ENCODE measurements at regions not wholly inside any gene's neighbourhood (a gene's known extent, or its start where the extent isn't known, plus 50 kb on each side); places are given as distances from the start of the nearest gene placed in this dataset.

DNA sequence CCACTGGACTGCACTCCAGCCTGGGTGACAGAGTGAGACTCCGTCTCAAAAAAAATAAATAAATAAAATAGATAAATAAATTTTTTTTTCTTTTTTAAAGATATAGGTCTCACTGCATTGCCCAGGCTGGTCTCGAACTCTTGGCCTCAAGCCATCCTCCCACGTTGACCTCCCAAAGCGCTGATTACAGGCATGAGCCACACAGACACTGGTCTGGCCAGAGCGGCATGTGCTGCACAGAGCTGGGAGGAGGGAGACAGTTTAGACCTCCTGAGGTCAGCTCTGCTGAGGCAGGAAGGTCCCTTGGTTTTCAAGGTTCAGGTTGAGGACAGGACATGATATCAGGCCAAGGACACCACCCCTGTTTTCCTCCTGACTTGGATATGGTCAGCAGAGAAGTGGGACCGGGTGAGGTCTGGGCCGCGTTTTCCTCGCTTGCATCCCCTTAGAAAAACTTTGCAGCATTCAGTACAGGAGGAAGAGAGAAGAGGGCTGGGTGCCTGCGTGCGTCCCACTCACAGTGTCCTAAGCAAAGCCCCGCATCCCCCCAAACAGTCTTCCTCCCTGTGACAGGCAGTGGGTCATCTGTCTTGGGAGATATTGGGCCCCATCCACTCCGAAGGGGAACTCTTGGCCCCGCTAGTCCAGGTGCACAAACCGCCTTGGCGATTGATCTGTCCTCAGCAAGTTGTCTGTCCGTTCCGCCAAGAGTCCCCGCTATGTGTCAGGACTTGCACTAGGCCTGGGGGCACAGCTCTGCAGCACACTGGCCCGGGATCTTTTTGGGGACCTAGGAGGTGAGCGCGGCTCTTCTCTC, 56.1 kb downstream of the ZNF727 start:
- FAIRE-seq, result no peak
- CTCF ChIA-PET (ENCODE audit: low intra/inter-chr PET ratio), result no interaction called here
- POLR2A ChIA-PET, result no interaction called here
- Histone ChIP-seq H3K36me3 (ENCODE audit: control insufficient read depth, insufficient read depth, low read length) (no peaks in the 10 kb centered on the region), H3K4me2 (ENCODE audit: insufficient read depth, low read length) (no peak overlapping the region), H3K4me3 (no peak overlapping the region), H3K9me3 (replicated peaks; ENCODE audit: control insufficient read depth, insufficient read depth, low read depth, low read length) (no peaks in the 10 kb centered on the region), H3K27me3 (ENCODE audit: control insufficient read depth in 2 of 2, insufficient read depth in 2 of 2, low read length in 2 of 2) (no peaks in the 10 kb centered on the region), H3K27ac (ENCODE audit: extremely low read depth, low read depth, low read length) (no peak overlapping the region), H4K20me1 (replicated peaks; ENCODE audit: control insufficient read depth, insufficient read depth, low read length) (no peaks in the 10 kb centered on the region), H3K9ac (ENCODE audit: insufficient read depth in 1 of 2, low read depth in 2 of 2, low read length in 2 of 2) (no peak overlapping the region), H3K4me1 (replicated peaks in 1 of 2; ENCODE audit: control insufficient read depth in 2 of 2, insufficient read depth in 2 of 2, low read length in 2 of 2) (no peaks in the 10 kb centered on the region), H2AFZ (ENCODE audit: low read depth, low read length) (no peak overlapping the region), H3K79me2 (ENCODE audit: control insufficient read depth, insufficient read depth, low read length) (no peaks in the 10 kb centered on the region), H3K9me1 (ENCODE audit: control insufficient read depth, insufficient read depth, low read length) (no peaks in the 10 kb centered on the region)
- WGBS (ENCODE audit: insufficient coverage, low coverage, missing lambda C conversion rate), result 1% methylated on average over 22 of the region's 22 CpGs
- ATAC-seq, result no peak
- in situ Hi-C loops (cut with MboI) (no loop called here), intact Hi-C loops (cut with micrococcal nuclease) (no loop called here)
- BruUV-seq (replicated peaks), result no TSS peak
- no peak for DNase-seq (ENCODE audit: extremely low read depth in 1 of 4, low spot score in 3 of 4)
- TF ChIP-seq FOXA3 (CRISPR knock-in tag; conservative IDR thresholded peaks at IDR 0.05 in 1 of 2, IDR thresholded peaks at IDR 0.05 in 1 of 2) (no peak), HSF4 (CRISPR knock-in tag; IDR thresholded peaks at IDR 0.05; ENCODE audit: borderline replicate concordance) (no peak), ZBTB17 (CRISPR knock-in tag; IDR thresholded peaks at IDR 0.05) (no peak), DNMT1 (IDR thresholded peaks at IDR 0.05) (no peak), ZFPM2 (CRISPR knock-in tag; IDR thresholded peaks at IDR 0.05) (no peak), NCOA6 (IDR thresholded peaks at IDR 0.05) (no peak), IRF2 (CRISPR knock-in tag; IDR thresholded peaks at IDR 0.05) (no peak), HDAC2 (IDR thresholded peaks at IDR 0.05) (no peak), IFI16 (CRISPR knock-in tag; IDR thresholded peaks at IDR 0.05) (no peak), RFX7 (CRISPR knock-in tag; IDR thresholded peaks at IDR 0.05) (no peak), ZNF583 (CRISPR knock-in tag; IDR thresholded peaks at IDR 0.05) (no peak), FOS (IDR thresholded peaks at IDR 0.05; ENCODE audit: extremely low read depth, insufficient read length) (no peak), FOXA1 (IDR thresholded peaks at IDR 0.05; ENCODE audit: borderline replicate concordance) (no peak), ESRRB (CRISPR knock-in tag; IDR thresholded peaks at IDR 0.05; ENCODE audit: borderline replicate concordance) (no peak)
- TF ChIP-seq, protein P1, sequence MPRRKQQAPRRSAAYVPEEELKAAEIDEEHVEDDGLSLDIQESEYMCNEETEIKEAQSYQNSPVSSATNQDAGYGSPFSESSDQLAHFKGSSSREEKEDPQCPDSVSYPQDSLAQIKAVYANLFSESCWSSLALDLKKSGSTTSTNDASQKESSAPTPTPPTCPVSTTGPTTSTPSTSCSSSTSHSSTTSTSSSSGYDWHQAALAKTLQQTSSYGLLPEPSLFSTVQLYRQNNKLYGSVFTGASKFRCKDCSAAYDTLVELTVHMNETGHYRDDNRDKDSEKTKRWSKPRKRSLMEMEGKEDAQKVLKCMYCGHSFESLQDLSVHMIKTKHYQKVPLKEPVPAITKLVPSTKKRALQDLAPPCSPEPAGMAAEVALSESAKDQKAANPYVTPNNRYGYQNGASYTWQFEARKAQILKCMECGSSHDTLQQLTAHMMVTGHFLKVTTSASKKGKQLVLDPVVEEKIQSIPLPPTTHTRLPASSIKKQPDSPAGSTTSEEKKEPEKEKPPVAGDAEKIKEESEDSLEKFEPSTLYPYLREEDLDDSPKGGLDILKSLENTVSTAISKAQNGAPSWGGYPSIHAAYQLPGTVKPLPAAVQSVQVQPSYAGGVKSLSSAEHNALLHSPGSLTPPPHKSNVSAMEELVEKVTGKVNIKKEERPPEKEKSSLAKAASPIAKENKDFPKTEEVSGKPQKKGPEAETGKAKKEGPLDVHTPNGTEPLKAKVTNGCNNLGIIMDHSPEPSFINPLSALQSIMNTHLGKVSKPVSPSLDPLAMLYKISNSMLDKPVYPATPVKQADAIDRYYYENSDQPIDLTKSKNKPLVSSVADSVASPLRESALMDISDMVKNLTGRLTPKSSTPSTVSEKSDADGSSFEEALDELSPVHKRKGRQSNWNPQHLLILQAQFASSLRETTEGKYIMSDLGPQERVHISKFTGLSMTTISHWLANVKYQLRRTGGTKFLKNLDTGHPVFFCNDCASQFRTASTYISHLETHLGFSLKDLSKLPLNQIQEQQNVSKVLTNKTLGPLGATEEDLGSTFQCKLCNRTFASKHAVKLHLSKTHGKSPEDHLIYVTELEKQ (CRISPR knock-in tag; IDR thresholded peaks at IDR 0.05), result no peak
- TF ChIP-seq, protein P2, sequence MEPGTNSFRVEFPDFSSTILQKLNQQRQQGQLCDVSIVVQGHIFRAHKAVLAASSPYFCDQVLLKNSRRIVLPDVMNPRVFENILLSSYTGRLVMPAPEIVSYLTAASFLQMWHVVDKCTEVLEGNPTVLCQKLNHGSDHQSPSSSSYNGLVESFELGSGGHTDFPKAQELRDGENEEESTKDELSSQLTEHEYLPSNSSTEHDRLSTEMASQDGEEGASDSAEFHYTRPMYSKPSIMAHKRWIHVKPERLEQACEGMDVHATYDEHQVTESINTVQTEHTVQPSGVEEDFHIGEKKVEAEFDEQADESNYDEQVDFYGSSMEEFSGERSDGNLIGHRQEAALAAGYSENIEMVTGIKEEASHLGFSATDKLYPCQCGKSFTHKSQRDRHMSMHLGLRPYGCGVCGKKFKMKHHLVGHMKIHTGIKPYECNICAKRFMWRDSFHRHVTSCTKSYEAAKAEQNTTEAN (CRISPR knock-in tag; IDR thresholded peaks at IDR 0.05), result no peak
- TF ChIP-seq, protein P3, sequence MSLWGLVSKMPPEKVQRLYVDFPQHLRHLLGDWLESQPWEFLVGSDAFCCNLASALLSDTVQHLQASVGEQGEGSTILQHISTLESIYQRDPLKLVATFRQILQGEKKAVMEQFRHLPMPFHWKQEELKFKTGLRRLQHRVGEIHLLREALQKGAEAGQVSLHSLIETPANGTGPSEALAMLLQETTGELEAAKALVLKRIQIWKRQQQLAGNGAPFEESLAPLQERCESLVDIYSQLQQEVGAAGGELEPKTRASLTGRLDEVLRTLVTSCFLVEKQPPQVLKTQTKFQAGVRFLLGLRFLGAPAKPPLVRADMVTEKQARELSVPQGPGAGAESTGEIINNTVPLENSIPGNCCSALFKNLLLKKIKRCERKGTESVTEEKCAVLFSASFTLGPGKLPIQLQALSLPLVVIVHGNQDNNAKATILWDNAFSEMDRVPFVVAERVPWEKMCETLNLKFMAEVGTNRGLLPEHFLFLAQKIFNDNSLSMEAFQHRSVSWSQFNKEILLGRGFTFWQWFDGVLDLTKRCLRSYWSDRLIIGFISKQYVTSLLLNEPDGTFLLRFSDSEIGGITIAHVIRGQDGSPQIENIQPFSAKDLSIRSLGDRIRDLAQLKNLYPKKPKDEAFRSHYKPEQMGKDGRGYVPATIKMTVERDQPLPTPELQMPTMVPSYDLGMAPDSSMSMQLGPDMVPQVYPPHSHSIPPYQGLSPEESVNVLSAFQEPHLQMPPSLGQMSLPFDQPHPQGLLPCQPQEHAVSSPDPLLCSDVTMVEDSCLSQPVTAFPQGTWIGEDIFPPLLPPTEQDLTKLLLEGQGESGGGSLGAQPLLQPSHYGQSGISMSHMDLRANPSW (CRISPR knock-in tag; IDR thresholded peaks at IDR 0.05), result no peak
